Neuronal stem cell (in vitro differentiated cells): ENCODE measurements at regions not wholly inside any gene's neighbourhood (a gene's known extent, or its start where the extent isn't known, plus 50 kb on each side); places are given as distances from the start of the nearest gene placed in this dataset.

Source experiments
- DNase-seq: peaks from one replicate; pipeline ENCODE4 v3.0.0-alpha.2; 2013; ENCODE audit warnings: low spot score
- H2AFZ ChIP-seq: one replicate; pipeline ENCODE4 v1.6.1; 2013; ENCODE audit warnings: mild to moderate bottlenecking, low read length, inconsistent platforms
- H2AK5ac ChIP-seq: 2 replicates; pipeline ENCODE4 v1.6.1; 2013; ENCODE audit warnings: low read depth, mild to moderate bottlenecking, inconsistent platforms, low read length, moderate library complexity, mixed read lengths
- H2BK120ac ChIP-seq: 2 replicates; pipeline ENCODE4 v1.6.1; 2013; ENCODE audit warnings: low read depth, mild to moderate bottlenecking, inconsistent platforms, low read length, moderate library complexity, mixed read lengths
- H2BK12ac ChIP-seq: one replicate; pipeline ENCODE4 v1.6.1; 2013; ENCODE audit warnings: low read length, inconsistent platforms
- H2BK15ac ChIP-seq: 2 replicates; pipeline ENCODE4 v1.6.1; 2013; ENCODE audit warnings: mild to moderate bottlenecking, low read length, inconsistent platforms, mixed read lengths
- H2BK5ac ChIP-seq: one replicate; pipeline ENCODE4 v1.6.1; 2013; ENCODE audit warnings: inconsistent platforms, mild to moderate bottlenecking, low read length, moderate library complexity
- H3K14ac ChIP-seq: one replicate; pipeline ENCODE4 v1.6.1; 2013; ENCODE audit warnings: low read length, inconsistent platforms
- H3K18ac ChIP-seq: 2 replicates; pipeline ENCODE4 v1.6.1; 2013; ENCODE audit warnings: low read length, inconsistent platforms
- H3K23ac ChIP-seq: 2 replicates; pipeline ENCODE4 v1.6.1; 2013; ENCODE audit warnings: low read depth, mild to moderate bottlenecking, mixed read lengths, low read length, inconsistent platforms; ENCODE audit not compliant: poor library complexity
- H3K27ac ChIP-seq: replicated peaks from 3 replicates; pipeline ENCODE4 v1.5.1; 2013; ENCODE audit warnings: low read length, inconsistent platforms
- H3K27me3 ChIP-seq, 3 experiments: 2 replicates each; pipeline ENCODE4 v1.6.1; 2013; ENCODE audit warnings: low read length in 3 of 3, mild to moderate bottlenecking in 2 of 3, inconsistent platforms in 1 of 3, low read depth in 1 of 3, mixed read lengths in 1 of 3, moderate library complexity in 1 of 3; ENCODE audit not compliant: control insufficient read depth in 3 of 3, insufficient read depth in 3 of 3
- H3K36me3 ChIP-seq, 2 donors: replicated peaks in 1 of 2; 2 replicates each; pipeline ENCODE4 v1.6.1; 2013; ENCODE audit warnings: low read length in 2 of 2; ENCODE audit not compliant: control insufficient read depth in 2 of 2, insufficient read depth in 2 of 2
- H3K4ac ChIP-seq: 2 replicates; pipeline ENCODE4 v1.6.1; 2013; ENCODE audit warnings: inconsistent platforms, mild to moderate bottlenecking, low read length, moderate library complexity
- H3K4me1 ChIP-seq, 2 donors: 1 replicate in 1 of 2; 2 replicates in 1 of 2; pipeline ENCODE4 v1.6.1; 2013; ENCODE audit warnings: low read length in 2 of 2, low read depth in 1 of 2; ENCODE audit not compliant: control insufficient read depth in 2 of 2, insufficient read depth in 1 of 2
- H3K4me2 ChIP-seq: one replicate; pipeline ENCODE4 v1.6.1; 2013; ENCODE audit warnings: mild to moderate bottlenecking, low read length, inconsistent platforms; ENCODE audit not compliant: insufficient read depth, poor library complexity, severe bottlenecking
- H3K4me3 ChIP-seq, 2 donors: 2 replicates each; pipeline ENCODE4 v1.5.1; 2013; ENCODE audit warnings: low read length in 2 of 2, mild to moderate bottlenecking in 2 of 2, inconsistent platforms in 1 of 2, moderate library complexity in 1 of 2
- H3K79me1 ChIP-seq: one replicate; pipeline ENCODE4 v1.6.1; 2013; ENCODE audit warnings: low read depth, mild to moderate bottlenecking, inconsistent platforms, low read length, moderate library complexity
- H3K9ac ChIP-seq: one replicate; pipeline ENCODE4 v1.6.1; 2013; ENCODE audit warnings: mild to moderate bottlenecking, low read depth, low read length, inconsistent platforms; ENCODE audit not compliant: poor library complexity
- H3K9me3 ChIP-seq, 2 donors: replicated peaks in 1 of 2; 2 replicates each; pipeline versions ENCODE3 to v1.6.1; 2013; ENCODE audit warnings: low read length in 2 of 2, mild to moderate bottlenecking in 2 of 2, inconsistent platforms in 1 of 2, low read depth in 1 of 2, mixed read lengths in 1 of 2, moderate library complexity in 1 of 2; ENCODE audit not compliant: control insufficient read depth in 2 of 2, insufficient read depth in 1 of 2
- H4K8ac ChIP-seq: one replicate; pipeline ENCODE4 v1.6.1; 2013; ENCODE audit warnings: low read depth, mild to moderate bottlenecking, inconsistent platforms, low read length, moderate library complexity
- H4K91ac ChIP-seq: one replicate; pipeline ENCODE4 v1.6.1; 2013; ENCODE audit warnings: low read length, low read depth, mild to moderate bottlenecking, inconsistent platforms; ENCODE audit not compliant: poor library complexity
- WGBS, 2 donors: extraction: QIAGEN DNeasy Blood & Tissue Kit; methylation state at CpG; one replicate each; pipeline ENCODE4 v1.1.7; 2013; ENCODE audit warnings: missing lambda C conversion rate in 2 of 2, mixed read lengths in 1 of 2; ENCODE audit not compliant: insufficient read length in 2 of 2, insufficient replicate concordance in 1 of 2; ENCODE audit errors: extremely low coverage in 2 of 2; 5-methylcytosine and 5-hydroxymethylcytosine counted together

DNA sequence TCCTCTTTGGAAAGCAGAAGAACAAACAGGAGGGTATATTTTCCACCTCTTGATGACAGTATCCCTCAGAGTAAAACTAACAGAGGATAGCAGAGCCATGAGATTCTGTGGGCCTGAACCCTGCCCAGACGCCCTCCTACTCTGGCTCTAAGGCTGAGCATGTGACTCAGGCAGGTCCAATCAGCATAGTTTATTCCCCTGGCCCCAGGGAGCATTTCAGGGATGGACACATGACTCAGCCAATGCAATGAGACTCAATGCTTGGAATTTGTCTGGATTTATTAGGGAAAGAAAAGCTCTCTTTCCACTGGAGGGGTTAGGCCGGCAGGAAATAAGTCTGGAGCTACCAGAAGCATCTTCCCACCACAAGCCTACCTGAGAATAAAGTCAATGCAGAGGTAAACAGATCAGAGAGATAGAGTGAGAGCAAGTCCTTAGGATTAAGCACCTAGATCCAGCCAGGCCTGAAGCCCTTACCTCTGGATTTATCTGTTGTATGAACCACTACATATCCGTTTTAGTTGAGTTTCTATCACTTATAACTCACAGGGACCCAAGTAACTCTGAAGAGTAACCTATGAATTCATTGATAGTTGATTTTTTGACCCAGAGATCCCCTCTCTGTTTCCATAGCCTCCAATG is 68.2 kb upstream of the EYA2 start:
- Histone ChIP-seq H3K4ac (no peak overlapping the region), H2BK5ac (no peak overlapping the region), H3K9ac (no peak overlapping the region), H4K91ac (no peak overlapping the region), H3K79me1 (no peaks in the 10 kb centered on the region), H3K4me3 (no peak overlapping the region), H3K27ac (no peak overlapping the region), H3K23ac (no peak overlapping the region), H3K4me1 (no peaks in the 10 kb centered on the region), H3K36me3 (peaks cover 0 to 2% of the 10 kb centered on the region in 2 donors), H2BK120ac (no peak overlapping the region), H3K18ac (no peak overlapping the region), H3K14ac (no peak overlapping the region), H3K4me2 (no peak overlapping the region), H3K9me3 (peaks cover 0 to 2% of the 10 kb centered on the region in 2 donors), H2AFZ (no peak overlapping the region), H4K8ac (no peak overlapping the region), H3K27me3 (no peaks in the 10 kb centered on the region), H2BK15ac (no peak overlapping the region), H2BK12ac (no peak overlapping the region), H2AK5ac (no peak overlapping the region)
- DNase-seq, result no peak
- no CpG with 5 or more reads among the region's 3 CpGs for WGBS, 2 donors

GRCh38 chr20:46827718-46828458 is 66.8 kb upstream of the EYA2 start:
- no peaks in the 10 kb centered on the region for H3K79me1 ChIP-seq
- no peak overlapping the region for H3K23ac ChIP-seq
- H2BK12ac ChIP-seq, result no peak overlapping the region
- no peak overlapping the region for H2BK15ac ChIP-seq
- no peak overlapping the region for H3K9ac ChIP-seq
- no peaks in the 10 kb centered on the region for H3K27me3 ChIP-seq
- no peak overlapping the region for H2BK5ac ChIP-seq
- no peak overlapping the region for H3K4me2 ChIP-seq
- H3K4ac ChIP-seq, result no peak overlapping the region
- H4K8ac ChIP-seq, result no peak overlapping the region
- no peak overlapping the region for H3K18ac ChIP-seq
- DNase-seq, result no peak
- H3K4me1 ChIP-seq, result no peaks in the 10 kb centered on the region
- no peak overlapping the region for H4K91ac ChIP-seq
- H2AFZ ChIP-seq, result no peak overlapping the region
- no peak overlapping the region for H3K4me3 ChIP-seq
- no peak overlapping the region for H3K27ac ChIP-seq
- no peak overlapping the region for H2BK120ac ChIP-seq
- H3K36me3 ChIP-seq, result peaks cover 0 to 2% of the 10 kb centered on the region in 2 donors
- no peak overlapping the region for H3K14ac ChIP-seq
- no peak overlapping the region for H2AK5ac ChIP-seq
- no CpG with 5 or more reads among the region's 10 CpGs for WGBS, 2 donors
- H3K9me3 ChIP-seq, result peaks cover 0 to 2% of the 10 kb centered on the region in 2 donors

DNA sequence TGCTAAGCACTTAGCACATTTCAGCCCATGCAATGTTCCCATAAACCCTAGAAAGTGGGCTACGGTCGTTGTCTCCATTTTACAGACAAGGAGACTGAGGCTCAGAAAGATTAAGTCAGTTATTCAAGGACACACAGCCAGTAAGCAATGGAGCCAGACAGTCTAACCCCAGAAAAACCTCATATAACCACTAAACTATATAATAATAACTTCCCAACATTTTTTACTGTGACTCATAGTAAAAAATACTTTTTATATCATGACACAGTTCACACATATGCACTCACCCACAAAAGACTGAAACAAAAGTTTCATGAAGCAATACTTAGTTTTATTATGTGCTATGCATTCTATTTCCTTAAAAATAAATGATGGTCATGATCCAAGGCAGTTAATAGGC is 66.2 kb upstream of the EYA2 start:
- Histone ChIP-seq H4K91ac (no peak overlapping the region), H3K4me3 (no peak overlapping the region), H3K36me3 (peaks cover 0 to 2% of the 10 kb centered on the region in 2 donors), H3K79me1 (no peaks in the 10 kb centered on the region), H2BK12ac (no peak overlapping the region), H2AFZ (no peak overlapping the region), H3K27me3 (no peaks in the 10 kb centered on the region), H4K8ac (no peak overlapping the region), H3K14ac (no peak overlapping the region), H3K4me1 (no peaks in the 10 kb centered on the region), H3K9me3 (peaks cover 0 to 2% of the 10 kb centered on the region in 2 donors), H3K27ac (no peak overlapping the region), H3K18ac (no peak overlapping the region), H2BK15ac (no peak overlapping the region), H3K23ac (no peak overlapping the region), H3K9ac (no peak overlapping the region), H2AK5ac (no peak overlapping the region), H2BK5ac (no peak overlapping the region), H2BK120ac (no peak overlapping the region), H3K4me2 (no peak overlapping the region), H3K4ac (no peak overlapping the region)
- no peak for DNase-seq
- WGBS, 2 donors, result no CpG with 5 or more reads among the region's 2 CpGs

DNA sequence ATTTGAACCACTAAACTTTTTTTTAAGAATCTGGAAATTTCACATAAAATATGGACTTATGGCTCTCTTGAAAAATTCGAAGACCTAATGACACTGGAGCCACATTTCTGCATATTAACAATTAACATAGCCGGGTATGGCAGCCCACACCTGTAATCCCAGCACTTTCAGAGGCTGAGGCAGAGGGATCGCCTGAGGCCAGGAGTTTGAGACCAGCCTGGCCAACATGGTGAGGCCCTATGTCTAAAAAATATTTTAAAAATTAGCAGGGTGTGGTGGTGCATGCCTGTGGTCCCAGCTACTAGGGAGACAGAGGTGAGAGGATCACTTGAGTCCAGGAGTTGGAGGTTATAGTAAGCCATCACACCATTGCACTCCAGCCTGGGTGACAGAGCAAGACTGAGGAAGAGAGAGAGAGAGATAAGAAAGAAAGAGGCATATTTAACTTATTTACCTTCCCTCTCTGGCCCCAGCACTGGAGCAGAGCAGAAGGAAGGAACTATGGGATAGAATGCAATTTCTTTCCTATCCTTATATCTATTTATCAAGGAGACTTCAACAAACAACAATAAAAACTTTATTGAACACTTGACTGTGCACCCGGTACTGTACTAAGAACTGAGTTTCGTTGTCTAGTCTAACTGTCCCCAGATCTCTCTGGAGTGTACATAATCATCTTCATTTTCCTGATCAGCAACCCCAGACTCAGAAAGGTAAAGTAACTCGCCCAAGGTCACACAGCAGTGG is 63.6 kb upstream of the EYA2 start:
- Histone ChIP-seq H3K23ac (no peak overlapping the region), H3K36me3 (peaks cover 0 to 2% of the 10 kb centered on the region in 2 donors), H4K8ac (no peak overlapping the region), H3K9me3 (peaks cover 0 to 2% of the 10 kb centered on the region in 2 donors), H4K91ac (no peak overlapping the region), H3K4me1 (no peaks in the 10 kb centered on the region), H3K27ac (no peak overlapping the region), H2AK5ac (no peak overlapping the region), H3K4ac (no peak overlapping the region), H3K4me3 (no peak overlapping the region), H2BK12ac (no peak overlapping the region), H3K27me3 (no peaks in the 10 kb centered on the region), H3K14ac (no peak overlapping the region), H2BK5ac (no peak overlapping the region), H2BK15ac (no peak overlapping the region), H3K18ac (no peak overlapping the region), H2AFZ (no peak overlapping the region), H3K4me2 (no peak overlapping the region), H3K9ac (no peak overlapping the region), H3K79me1 (no peaks in the 10 kb centered on the region), H2BK120ac (no peak overlapping the region)
- no peak for DNase-seq
- WGBS, 2 donors, result no CpG with 5 or more reads among the region's 6 CpGs
